Neural cell (in vitro differentiated cells): ENCODE measurements at regions not wholly inside any gene's neighbourhood (a gene's known extent, or its start where the extent isn't known, plus 50 kb on each side); places are given as distances from the start of the nearest gene placed in this dataset.

ENCODE experiments used
- EP300 ChIP-seq: fragments of 450-650 bp; conservative IDR thresholded peaks from 2 replicates; pipeline ENCODE4 v1.6.1; 2014; ENCODE audit warnings: antibody characterized with exemption, mild to moderate bottlenecking, moderate library complexity; ENCODE audit not compliant: poor library complexity, severe bottlenecking
- EZH2 ChIP-seq: fragments of 200-600, 300-800 bp; shearing (Covaris generic), sonication (generic); IDR thresholded peaks from 2 replicates; pipeline ENCODE4 v1.6.1; 2014; ENCODE audit warnings: antibody characterized with exemption, low read length, borderline replicate concordance, mild to moderate bottlenecking; ENCODE audit not compliant: insufficient read depth, poor library complexity, severe bottlenecking
- MXI1 ChIP-seq: fragments of 450-650 bp; conservative IDR thresholded peaks from 2 replicates; pipeline ENCODE4 v1.6.1; 2014; ENCODE audit warnings: antibody characterized with exemption, mild to moderate bottlenecking; ENCODE audit not compliant: poor library complexity, severe bottlenecking
- POLR2AphosphoS5 ChIP-seq: IDR thresholded peaks from 2 replicates; pipeline ENCODE4 v1.6.1; 2012
- TAF1 ChIP-seq: IDR thresholded peaks from 2 replicates; pipeline ENCODE4 v1.6.1; 2012; ENCODE audit warnings: low read depth
- TF ChIP-seq, protein P1 (sequence below): fragments of 450-650 bp; IDR thresholded peaks from 2 replicates; pipeline ENCODE4 v1.5.1; 2014; ENCODE audit warnings: antibody characterized with exemption, mild to moderate bottlenecking, moderate library complexity; ENCODE audit not compliant: poor library complexity, severe bottlenecking
- TF ChIP-seq, protein P2 (sequence below): IDR thresholded peaks from 2 replicates; pipeline ENCODE4 v1.6.1; 2012; ENCODE audit warnings: borderline replicate concordance

DNA sequence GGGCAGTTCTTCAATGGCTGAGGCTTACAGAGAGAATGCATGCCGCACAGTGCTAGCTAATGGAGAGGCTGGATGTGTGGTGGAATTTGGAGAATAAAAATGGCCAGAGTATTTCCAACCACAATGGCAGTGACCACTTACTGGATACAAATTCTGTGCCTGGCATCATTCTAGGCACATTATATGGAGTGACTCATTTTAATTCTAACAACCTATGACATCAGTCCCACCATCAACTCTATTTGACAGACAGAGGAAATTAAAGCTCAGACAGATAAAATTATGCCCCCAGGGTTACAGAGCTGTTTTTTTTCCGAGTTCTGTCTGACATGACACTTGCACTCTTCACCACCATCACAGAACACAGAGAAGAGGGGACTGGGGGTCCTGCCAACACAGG, 105.6 kb upstream of the IL12B start:
- TF ChIP-seq, protein P1, sequence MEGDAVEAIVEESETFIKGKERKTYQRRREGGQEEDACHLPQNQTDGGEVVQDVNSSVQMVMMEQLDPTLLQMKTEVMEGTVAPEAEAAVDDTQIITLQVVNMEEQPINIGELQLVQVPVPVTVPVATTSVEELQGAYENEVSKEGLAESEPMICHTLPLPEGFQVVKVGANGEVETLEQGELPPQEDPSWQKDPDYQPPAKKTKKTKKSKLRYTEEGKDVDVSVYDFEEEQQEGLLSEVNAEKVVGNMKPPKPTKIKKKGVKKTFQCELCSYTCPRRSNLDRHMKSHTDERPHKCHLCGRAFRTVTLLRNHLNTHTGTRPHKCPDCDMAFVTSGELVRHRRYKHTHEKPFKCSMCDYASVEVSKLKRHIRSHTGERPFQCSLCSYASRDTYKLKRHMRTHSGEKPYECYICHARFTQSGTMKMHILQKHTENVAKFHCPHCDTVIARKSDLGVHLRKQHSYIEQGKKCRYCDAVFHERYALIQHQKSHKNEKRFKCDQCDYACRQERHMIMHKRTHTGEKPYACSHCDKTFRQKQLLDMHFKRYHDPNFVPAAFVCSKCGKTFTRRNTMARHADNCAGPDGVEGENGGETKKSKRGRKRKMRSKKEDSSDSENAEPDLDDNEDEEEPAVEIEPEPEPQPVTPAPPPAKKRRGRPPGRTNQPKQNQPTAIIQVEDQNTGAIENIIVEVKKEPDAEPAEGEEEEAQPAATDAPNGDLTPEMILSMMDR: no peak
- TF ChIP-seq TAF1: no peak
- no peak for TF ChIP-seq POLR2AphosphoS5
- no peak for TF ChIP-seq MXI1
- TF ChIP-seq, protein P2, sequence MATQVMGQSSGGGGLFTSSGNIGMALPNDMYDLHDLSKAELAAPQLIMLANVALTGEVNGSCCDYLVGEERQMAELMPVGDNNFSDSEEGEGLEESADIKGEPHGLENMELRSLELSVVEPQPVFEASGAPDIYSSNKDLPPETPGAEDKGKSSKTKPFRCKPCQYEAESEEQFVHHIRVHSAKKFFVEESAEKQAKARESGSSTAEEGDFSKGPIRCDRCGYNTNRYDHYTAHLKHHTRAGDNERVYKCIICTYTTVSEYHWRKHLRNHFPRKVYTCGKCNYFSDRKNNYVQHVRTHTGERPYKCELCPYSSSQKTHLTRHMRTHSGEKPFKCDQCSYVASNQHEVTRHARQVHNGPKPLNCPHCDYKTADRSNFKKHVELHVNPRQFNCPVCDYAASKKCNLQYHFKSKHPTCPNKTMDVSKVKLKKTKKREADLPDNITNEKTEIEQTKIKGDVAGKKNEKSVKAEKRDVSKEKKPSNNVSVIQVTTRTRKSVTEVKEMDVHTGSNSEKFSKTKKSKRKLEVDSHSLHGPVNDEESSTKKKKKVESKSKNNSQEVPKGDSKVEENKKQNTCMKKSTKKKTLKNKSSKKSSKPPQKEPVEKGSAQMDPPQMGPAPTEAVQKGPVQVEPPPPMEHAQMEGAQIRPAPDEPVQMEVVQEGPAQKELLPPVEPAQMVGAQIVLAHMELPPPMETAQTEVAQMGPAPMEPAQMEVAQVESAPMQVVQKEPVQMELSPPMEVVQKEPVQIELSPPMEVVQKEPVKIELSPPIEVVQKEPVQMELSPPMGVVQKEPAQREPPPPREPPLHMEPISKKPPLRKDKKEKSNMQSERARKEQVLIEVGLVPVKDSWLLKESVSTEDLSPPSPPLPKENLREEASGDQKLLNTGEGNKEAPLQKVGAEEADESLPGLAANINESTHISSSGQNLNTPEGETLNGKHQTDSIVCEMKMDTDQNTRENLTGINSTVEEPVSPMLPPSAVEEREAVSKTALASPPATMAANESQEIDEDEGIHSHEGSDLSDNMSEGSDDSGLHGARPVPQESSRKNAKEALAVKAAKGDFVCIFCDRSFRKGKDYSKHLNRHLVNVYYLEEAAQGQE: no peak
- no peak for TF ChIP-seq EZH2
- peak; percentile 54 for TF ChIP-seq EP300
